ENCODE measurements at regions not wholly inside any gene's neighbourhood (a gene's known extent, or its start where the extent isn't known, plus 50 kb on each side); places are given as distances from the start of the nearest gene placed in this dataset.
"Not testable (repeated sequence)": the region's sequence is repeated elsewhere in the genome, so short reads cannot be mapped to it uniquely, and the experiment has no call there.

GRCh38 chr16:10317425-10318001 lies 68.3 kb upstream of the ATF7IP2 start:
- no peak for DNase-seq

GRCh38 chr16:10318798-10319500 lies 66.9 kb upstream of the ATF7IP2 start:
- no peak for DNase-seq

- no peak for DNase-seq
Measured at GRCh38 chr16:10321407-10322387, 64.2 kb upstream of the ATF7IP2 start.

- no peak for DNase-seq
Measured at GRCh38 chr16:10322723-10323527, 62.9 kb upstream of the ATF7IP2 start.

- DNase-seq: no peak
Measured at GRCh38 chr16:10323528-10323869, 62.4 kb upstream of the ATF7IP2 start.

GRCh38 chr16:10324210-10324609 lies 61.7 kb upstream of the ATF7IP2 start:
- no peak for DNase-seq

GRCh38 chr16:10325783-10326543 lies 59.9 kb upstream of the ATF7IP2 start:
- DNase-seq: no peak

- DNase-seq: no peak
Measured at GRCh38 chr16:10326647-10327046, 59.2 kb upstream of the ATF7IP2 start.

- DNase-seq: not testable (repeated sequence)
Measured at GRCh38 chr16:10328291-10328690, 57.6 kb upstream of the ATF7IP2 start.

GRCh38 chr16:10332241-10332640 lies 53.6 kb upstream of the ATF7IP2 start:
- DNase-seq: no peak

GRCh38 chr16:10332775-10333174 lies 53.1 kb upstream of the ATF7IP2 start:
- DNase-seq: no peak

GRCh38 chr16:10333321-10334032 lies 52.4 kb upstream of the ATF7IP2 start:
- DNase-seq: peak; percentile 9

- DNase-seq: no peak
Measured at GRCh38 chr16:10335681-10336080, 50.2 kb upstream of the ATF7IP2 start.

Measured in activated naive CD4-positive, alpha-beta T cell treated with Interleukin-2 at 50 U/mL for 16 hours (primary cell).